SIG-M5 treated with dmso at 0.1 percent for 504 hours (cell line): ENCODE measurements at regions not wholly inside any gene's neighbourhood (a gene's known extent, or its start where the extent isn't known, plus 50 kb on each side); places are given as distances from the start of the nearest gene placed in this dataset.
"Not testable (repeated sequence)": the region's sequence is repeated elsewhere in the genome, so short reads cannot be mapped to it uniquely, and the experiment has no call there.

Experiments used
- DNase-seq: peaks from one replicate; lab custom pipeline; 2025; ENCODE audit not compliant: unreplicated experiment; lab: John Stamatoyannopoulos, UW

- DNase-seq = peak; percentile 26
Measured at GRCh38 chr2:150681120-150681804, 193.8 kb upstream of the RND3 start.

GRCh38 chr2:150679456-150680120 lies 192.1 kb upstream of the RND3 start:
- no peak for DNase-seq

- no peak for DNase-seq
Measured at GRCh38 chr2:150677551-150677950, 190.1 kb upstream of the RND3 start.

GRCh38 chr2:150676747-150677383 lies 189.4 kb upstream of the RND3 start:
- DNase-seq = no peak

GRCh38 chr2:150675807-150676206 lies 188.3 kb upstream of the RND3 start:
- DNase-seq = no peak

GRCh38 chr2:150674283-150674682 lies 186.8 kb upstream of the RND3 start:
- DNase-seq = no peak

GRCh38 chr2:150672311-150672710 lies 184.8 kb upstream of the RND3 start:
- no peak for DNase-seq

GRCh38 chr2:150669492-150669891 lies 182.0 kb upstream of the RND3 start:
- DNase-seq = no peak

GRCh38 chr2:150667039-150667438 lies 179.6 kb upstream of the RND3 start:
- not testable (repeated sequence) for DNase-seq

- no peak for DNase-seq
Measured at GRCh38 chr2:150663143-150663542, 175.7 kb upstream of the RND3 start.

- no peak for DNase-seq
Measured at GRCh38 chr2:150656002-150656401, 168.5 kb upstream of the RND3 start.

GRCh38 chr2:150653351-150653750 lies 165.9 kb upstream of the RND3 start:
- no peak for DNase-seq

GRCh38 chr2:150647943-150648342 lies 160.5 kb upstream of the RND3 start:
- DNase-seq = no peak

- no peak for DNase-seq
Measured at GRCh38 chr2:150646746-150647145, 159.3 kb upstream of the RND3 start.

- DNase-seq = no peak
Measured at GRCh38 chr2:150644298-150645067, 157.0 kb upstream of the RND3 start.

GRCh38 chr2:150643114-150643725 lies 155.8 kb upstream of the RND3 start:
- DNase-seq = no peak

GRCh38 chr2:150640039-150640438 lies 152.6 kb upstream of the RND3 start:
- no peak for DNase-seq

GRCh38 chr2:150639383-150639782 lies 151.9 kb upstream of the RND3 start:
- DNase-seq = no peak

- no peak for DNase-seq
Measured at GRCh38 chr2:150631236-150631821, 143.9 kb upstream of the RND3 start.

GRCh38 chr2:150630587-150631235 lies 143.2 kb upstream of the RND3 start:
- DNase-seq = no peak
